HL-60 (cell line): ENCODE measurements at regions not wholly inside any gene's neighbourhood (a gene's known extent, or its start where the extent isn't known, plus 50 kb on each side); places are given as distances from the start of the nearest gene placed in this dataset.

Experiments used
- DNase-seq, 2 experiments: peaks; one replicate each; pipeline ENCODE4 v3.0.0-alpha.2; 2010 to 2020; ENCODE audit warnings: low read depth in 1 of 2, low spot score in 1 of 2
- H3K27ac ChIP-seq: fragments of 250-450 bp; sonication (Bioruptor Pico); replicated peaks from 2 replicates; pipeline ENCODE4 v1.5.1; 2020; ENCODE audit warnings: mild to moderate bottlenecking, moderate library complexity
- H3K27me3 ChIP-seq: fragments of 250-450 bp; sonication (Bioruptor Pico); 2 replicates; pipeline ENCODE4 v1.5.1; 2021; ENCODE audit warnings: mild to moderate bottlenecking, moderate library complexity; ENCODE audit not compliant: insufficient read depth, poor library complexity, severe bottlenecking
- H3K4me3 ChIP-seq: replicated peaks from 2 replicates; pipeline ENCODE4 v1.5.1; 2011; ENCODE audit warnings: mild to moderate bottlenecking, control low read depth, low read length; ENCODE audit not compliant: insufficient read depth
- GABPA ChIP-seq: IDR thresholded peaks from 2 replicates; pipeline ENCODE4 v1.6.1; 2012; ENCODE audit warnings: low read depth
- POLR2AphosphoS5 ChIP-seq: IDR thresholded peaks from 2 replicates; pipeline ENCODE4 v1.6.1; 2012; ENCODE audit warnings: low read depth
- SPI1 ChIP-seq: IDR thresholded peaks from 2 replicates; pipeline ENCODE4 v1.6.1; 2012; ENCODE audit warnings: low read depth, mild to moderate bottlenecking, borderline replicate concordance
- TF ChIP-seq, protein P1 (sequence below): IDR thresholded peaks from one replicate; pipeline ENCODE4 v1.5.1; 2011; ENCODE audit warnings: low read length, control low read depth, inconsistent platforms; ENCODE audit not compliant: insufficient read depth
- TF ChIP-seq, protein P2 (sequence below): IDR thresholded peaks from 2 replicates; pipeline ENCODE4 v1.6.1; 2012; ENCODE audit warnings: low read depth; ENCODE audit not compliant: insufficient replicate concordance

DNA sequence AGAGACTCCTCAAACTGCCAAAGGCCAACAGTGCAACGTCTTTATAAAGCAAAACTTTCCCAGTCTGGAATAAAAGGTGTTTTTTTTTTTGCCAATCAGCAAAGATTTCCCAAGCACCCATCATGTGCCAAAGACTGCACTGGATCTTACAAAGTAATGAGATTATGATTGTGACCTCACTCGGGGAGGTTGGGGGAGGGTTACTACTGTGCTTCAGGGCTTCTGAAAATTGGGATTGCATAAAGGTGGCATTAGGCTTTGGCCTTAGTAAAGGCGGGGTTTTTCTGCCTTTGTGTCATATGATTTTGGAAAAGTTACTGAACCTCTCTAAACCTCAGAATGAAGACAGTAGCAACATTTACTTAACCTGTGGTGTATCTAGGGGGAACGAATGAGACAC, 233.8 kb downstream of the DACT1 start:
- no peak for TF ChIP-seq GABPA
- no peak for TF ChIP-seq SPI1
- TF ChIP-seq, protein P1, sequence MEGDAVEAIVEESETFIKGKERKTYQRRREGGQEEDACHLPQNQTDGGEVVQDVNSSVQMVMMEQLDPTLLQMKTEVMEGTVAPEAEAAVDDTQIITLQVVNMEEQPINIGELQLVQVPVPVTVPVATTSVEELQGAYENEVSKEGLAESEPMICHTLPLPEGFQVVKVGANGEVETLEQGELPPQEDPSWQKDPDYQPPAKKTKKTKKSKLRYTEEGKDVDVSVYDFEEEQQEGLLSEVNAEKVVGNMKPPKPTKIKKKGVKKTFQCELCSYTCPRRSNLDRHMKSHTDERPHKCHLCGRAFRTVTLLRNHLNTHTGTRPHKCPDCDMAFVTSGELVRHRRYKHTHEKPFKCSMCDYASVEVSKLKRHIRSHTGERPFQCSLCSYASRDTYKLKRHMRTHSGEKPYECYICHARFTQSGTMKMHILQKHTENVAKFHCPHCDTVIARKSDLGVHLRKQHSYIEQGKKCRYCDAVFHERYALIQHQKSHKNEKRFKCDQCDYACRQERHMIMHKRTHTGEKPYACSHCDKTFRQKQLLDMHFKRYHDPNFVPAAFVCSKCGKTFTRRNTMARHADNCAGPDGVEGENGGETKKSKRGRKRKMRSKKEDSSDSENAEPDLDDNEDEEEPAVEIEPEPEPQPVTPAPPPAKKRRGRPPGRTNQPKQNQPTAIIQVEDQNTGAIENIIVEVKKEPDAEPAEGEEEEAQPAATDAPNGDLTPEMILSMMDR = no peak
- no peak for TF ChIP-seq POLR2AphosphoS5
- TF ChIP-seq, protein P2, sequence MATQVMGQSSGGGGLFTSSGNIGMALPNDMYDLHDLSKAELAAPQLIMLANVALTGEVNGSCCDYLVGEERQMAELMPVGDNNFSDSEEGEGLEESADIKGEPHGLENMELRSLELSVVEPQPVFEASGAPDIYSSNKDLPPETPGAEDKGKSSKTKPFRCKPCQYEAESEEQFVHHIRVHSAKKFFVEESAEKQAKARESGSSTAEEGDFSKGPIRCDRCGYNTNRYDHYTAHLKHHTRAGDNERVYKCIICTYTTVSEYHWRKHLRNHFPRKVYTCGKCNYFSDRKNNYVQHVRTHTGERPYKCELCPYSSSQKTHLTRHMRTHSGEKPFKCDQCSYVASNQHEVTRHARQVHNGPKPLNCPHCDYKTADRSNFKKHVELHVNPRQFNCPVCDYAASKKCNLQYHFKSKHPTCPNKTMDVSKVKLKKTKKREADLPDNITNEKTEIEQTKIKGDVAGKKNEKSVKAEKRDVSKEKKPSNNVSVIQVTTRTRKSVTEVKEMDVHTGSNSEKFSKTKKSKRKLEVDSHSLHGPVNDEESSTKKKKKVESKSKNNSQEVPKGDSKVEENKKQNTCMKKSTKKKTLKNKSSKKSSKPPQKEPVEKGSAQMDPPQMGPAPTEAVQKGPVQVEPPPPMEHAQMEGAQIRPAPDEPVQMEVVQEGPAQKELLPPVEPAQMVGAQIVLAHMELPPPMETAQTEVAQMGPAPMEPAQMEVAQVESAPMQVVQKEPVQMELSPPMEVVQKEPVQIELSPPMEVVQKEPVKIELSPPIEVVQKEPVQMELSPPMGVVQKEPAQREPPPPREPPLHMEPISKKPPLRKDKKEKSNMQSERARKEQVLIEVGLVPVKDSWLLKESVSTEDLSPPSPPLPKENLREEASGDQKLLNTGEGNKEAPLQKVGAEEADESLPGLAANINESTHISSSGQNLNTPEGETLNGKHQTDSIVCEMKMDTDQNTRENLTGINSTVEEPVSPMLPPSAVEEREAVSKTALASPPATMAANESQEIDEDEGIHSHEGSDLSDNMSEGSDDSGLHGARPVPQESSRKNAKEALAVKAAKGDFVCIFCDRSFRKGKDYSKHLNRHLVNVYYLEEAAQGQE = no peak
- Histone ChIP-seq H3K4me3 (no peak overlapping the region), H3K27ac (no peak overlapping the region), H3K27me3 (peaks cover 4% of the 10 kb centered on the region)
- DNase-seq = no peak

DNA sequence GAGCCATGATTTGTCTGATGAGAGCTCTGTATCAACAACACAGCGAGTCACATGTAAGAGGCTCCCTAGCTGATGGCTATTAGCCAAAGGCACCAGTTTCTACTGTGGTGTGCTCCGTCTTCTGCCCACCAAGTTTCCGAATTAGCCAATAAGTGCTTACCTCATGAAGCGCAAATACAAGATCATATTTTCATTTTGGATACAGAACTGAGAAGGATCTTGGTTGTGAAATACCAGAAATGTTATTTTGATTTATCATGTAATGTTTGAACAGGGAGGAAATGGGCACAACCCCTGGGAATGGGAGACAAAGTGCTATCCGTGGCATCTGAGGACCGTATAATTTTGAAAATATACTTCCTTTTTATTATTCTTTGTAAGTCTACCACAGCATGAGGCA, 234.3 kb downstream of the DACT1 start:
- peaks cover 4% of the 10 kb centered on the region for H3K27me3 ChIP-seq
- H3K27ac ChIP-seq = no peak overlapping the region
- no peak for TF ChIP-seq GABPA
- TF ChIP-seq, protein P1 = no peak
- no peak for TF ChIP-seq POLR2AphosphoS5
- TF ChIP-seq SPI1 = no peak
- no peak for DNase-seq
- H3K4me3 ChIP-seq = no peak overlapping the region

DNA sequence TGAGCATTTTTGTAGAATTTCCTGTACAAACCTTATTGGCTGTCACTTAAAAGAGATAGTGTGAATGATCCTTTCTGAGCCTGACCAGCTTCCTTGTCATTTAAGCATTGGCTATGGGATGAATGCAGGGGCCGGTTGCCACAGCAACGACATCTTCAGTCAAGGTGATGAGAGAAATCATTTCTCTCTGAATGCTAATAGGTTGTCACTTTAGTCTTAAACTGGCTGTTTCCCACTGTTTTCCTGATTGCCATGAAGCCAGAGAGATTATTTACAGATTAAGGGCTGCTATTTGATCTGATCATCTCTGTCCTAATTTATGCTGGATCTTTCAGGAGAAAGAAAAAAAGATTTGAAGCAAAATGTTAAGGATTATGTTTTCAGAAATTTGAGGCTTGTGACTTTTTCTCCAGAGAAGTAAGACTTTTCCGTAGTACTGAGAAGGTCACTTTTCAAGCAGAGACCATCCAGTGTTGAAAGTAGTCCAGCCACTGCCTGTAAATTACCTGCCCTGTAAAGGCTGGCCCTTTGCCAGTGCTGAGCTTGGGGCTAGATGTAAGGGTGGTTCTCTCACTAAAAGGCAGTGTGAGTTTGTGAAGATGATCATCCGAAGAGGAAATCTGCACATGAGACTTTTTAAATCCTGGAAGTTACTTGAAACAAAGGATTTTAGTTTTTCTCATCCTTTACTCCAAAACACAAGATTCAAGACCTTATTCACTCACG, 235.6 kb downstream of the DACT1 start:
- H3K27ac ChIP-seq = no peak overlapping the region
- H3K4me3 ChIP-seq = no peak overlapping the region
- TF ChIP-seq, protein P1 = no peak
- TF ChIP-seq SPI1 (no peak), GABPA (no peak)
- TF ChIP-seq, protein P2 = no peak
- peaks cover 4% of the 10 kb centered on the region for H3K27me3 ChIP-seq
- no peak for DNase-seq

- Histone ChIP-seq H3K27me3 (peaks cover 4% of the 10 kb centered on the region), H3K27ac (no peak overlapping the region), H3K4me3 (no peak overlapping the region)
- DNase-seq = no peak
- TF ChIP-seq GABPA (no peak), POLR2AphosphoS5 (no peak), SPI1 (no peak)
- TF ChIP-seq, protein P2 = no peak
- TF ChIP-seq, protein P1 = no peak
These were observed 237.9 kb downstream of the DACT1 start for GRCh38 chr14:58875613-58876012.
